IMR-90 (cell line): ENCODE measurements at regions not wholly inside any gene's neighbourhood (a gene's known extent, or its start where the extent isn't known, plus 50 kb on each side); places are given as distances from the start of the nearest gene placed in this dataset.
A peak's percentile ranks its signal among the peaks of the same experiment; 100 is the strongest.

Experiments used
- ATAC-seq: fragments of 200-7000 bp; cut with Tn5 transposase; 2 replicates; pipeline ENCODE4 v1.9.1; 2020; ENCODE audit warnings: low read depth, mild to moderate bottlenecking, moderate library complexity
- BruUV-seq: library from RNA; stranded (reverse); fragments of 400-500 nt; replicated peaks from 2 replicates; lab custom pipeline; 2021; lab: Mats Ljungman, UMichigan
- CTCF ChIA-PET: fragments of 300-600 bp; formaldehyde crosslinking; extraction: SDS; loops from one replicate; lab custom pipeline; 2021; ENCODE audit warnings: antibody characterized with exemption; lab: Yijun Ruan, JAX
- POLR2A ChIA-PET: fragments of 300-600 bp; sonication (Branson Sonifier 250); formaldehyde crosslinking; loops from one replicate; lab custom pipeline; 2022; ENCODE audit warnings: antibody characterized with exemption; ENCODE audit not compliant: unreplicated experiment; lab: Charles Lee
- DNase-seq: peaks from one replicate; pipeline ENCODE4 v3.0.0; 2013
- H2AFZ ChIP-seq: replicated peaks from 2 replicates; pipeline ENCODE3; 2013; ENCODE audit warnings: low read length, mild to moderate bottlenecking; ENCODE audit not compliant: poor library complexity
- H2AK5ac ChIP-seq: 2 replicates; pipeline ENCODE4 v1.6.1; 2013; ENCODE audit warnings: low read depth, low read length, inconsistent platforms
- H2AK9ac ChIP-seq: replicated peaks from 2 replicates; pipeline ENCODE3; 2013; ENCODE audit warnings: mild to moderate bottlenecking, low read depth, low read length, moderate library complexity; ENCODE audit not compliant: poor library complexity
- H2BK120ac ChIP-seq: 2 replicates; pipeline ENCODE4 v1.6.1; 2013; ENCODE audit warnings: low read depth, low read length, inconsistent platforms
- H2BK15ac ChIP-seq: 3 replicates; pipeline ENCODE4 v1.6.1; 2013; ENCODE audit warnings: low read depth, low read length, inconsistent platforms
- H2BK20ac ChIP-seq: 2 replicates; pipeline ENCODE4 v1.6.1; 2013; ENCODE audit warnings: low read depth, mild to moderate bottlenecking, inconsistent platforms, low read length, moderate library complexity
- H2BK5ac ChIP-seq: 2 replicates; pipeline ENCODE4 v1.6.1; 2013; ENCODE audit warnings: mild to moderate bottlenecking, low read depth, low read length, inconsistent platforms; ENCODE audit not compliant: poor library complexity, severe bottlenecking
- H3K14ac ChIP-seq: replicated peaks from 2 replicates; pipeline ENCODE4 v1.6.1; 2013; ENCODE audit warnings: low read depth, low read length, inconsistent platforms
- H3K18ac ChIP-seq: 2 replicates; pipeline ENCODE4 v1.6.1; 2013; ENCODE audit warnings: low read depth, low read length, control low read depth
- H3K23ac ChIP-seq: 2 replicates; pipeline ENCODE4 v1.6.1; 2013; ENCODE audit warnings: low read depth, low read length, inconsistent platforms
- H3K27ac ChIP-seq: 2 replicates; pipeline ENCODE4 v1.5.1; 2013; ENCODE audit warnings: mild to moderate bottlenecking, control low read depth, low read length; ENCODE audit not compliant: insufficient read depth
- H3K27me3 ChIP-seq: 2 replicates; pipeline ENCODE4 v1.6.1; 2013; ENCODE audit warnings: low read length; ENCODE audit not compliant: control insufficient read depth, insufficient read depth
- H3K36me3 ChIP-seq: 2 replicates; pipeline ENCODE4 v1.6.1; 2013; ENCODE audit warnings: low read length, mixed read lengths; ENCODE audit not compliant: control insufficient read depth, insufficient read depth
- H3K4ac ChIP-seq: 2 replicates; pipeline ENCODE4 v1.6.1; 2013; ENCODE audit warnings: low read depth, low read length, inconsistent platforms
- H3K4me1 ChIP-seq: 2 replicates; pipeline ENCODE4 v1.6.1; 2013; ENCODE audit warnings: low read length, mixed read lengths; ENCODE audit not compliant: control insufficient read depth, insufficient read depth
- H3K4me2 ChIP-seq: 2 replicates; pipeline ENCODE4 v1.6.1; 2013; ENCODE audit warnings: low read depth, mild to moderate bottlenecking, control low read depth, low read length, moderate library complexity
- H3K4me3 ChIP-seq: 2 replicates; pipeline ENCODE4 v1.5.1; 2013; ENCODE audit warnings: low read depth, mild to moderate bottlenecking, control low read depth, low read length, moderate library complexity; ENCODE audit not compliant: insufficient read depth
- H3K56ac ChIP-seq: 2 replicates; pipeline ENCODE4 v1.6.1; 2013; ENCODE audit warnings: low read length, inconsistent platforms; ENCODE audit not compliant: insufficient read depth; ENCODE audit errors: extremely low read depth
- H3K79me1 ChIP-seq, 2 experiments: 2 replicates each; pipeline ENCODE4 v1.6.1; 2013; ENCODE audit warnings: low read length in 2 of 2, inconsistent platforms in 1 of 2, low read depth in 1 of 2
- H3K9ac ChIP-seq: 2 replicates; pipeline ENCODE4 v1.6.1; 2013; ENCODE audit warnings: low read depth, low read length, control low read depth
- H3K9me1 ChIP-seq: 2 replicates; pipeline ENCODE4 v1.6.1; 2013; ENCODE audit warnings: low read length, inconsistent platforms; ENCODE audit not compliant: insufficient read depth
- H3K9me3 ChIP-seq: 2 replicates; pipeline ENCODE4 v1.6.1; 2013; ENCODE audit warnings: low read length; ENCODE audit not compliant: control insufficient read depth, insufficient read depth
- H4K20me1 ChIP-seq: 2 replicates; pipeline ENCODE4 v1.6.1; 2013; ENCODE audit warnings: low read length, inconsistent platforms; ENCODE audit not compliant: insufficient read depth
- H4K5ac ChIP-seq: 2 replicates; pipeline ENCODE4 v1.6.1; 2013; ENCODE audit warnings: mild to moderate bottlenecking, low read depth, low read length, control low read depth
- H4K8ac ChIP-seq, 2 experiments: 2 replicates each; pipeline ENCODE4 v1.6.1; 2013; ENCODE audit warnings: low read depth in 2 of 2, low read length in 2 of 2, control low read depth in 1 of 2, inconsistent platforms in 1 of 2
- H4K91ac ChIP-seq: 2 replicates; pipeline ENCODE4 v1.6.1; 2013; ENCODE audit warnings: low read depth, low read length, inconsistent platforms; ENCODE audit not compliant: insufficient read depth
- CEBPB ChIP-seq: IDR thresholded peaks from 2 replicates; pipeline ENCODE4 v1.6.1; 2012; ENCODE audit warnings: low read depth, low read length, improper control_type of control experiment
- ELK1 ChIP-seq: fragments of 150-350 bp; IDR thresholded peaks from 2 replicates; pipeline ENCODE4 v1.6.1; 2016; ENCODE audit warnings: low read depth, mild to moderate bottlenecking, low read length, moderate library complexity, borderline replicate concordance
- RCOR1 ChIP-seq: IDR thresholded peaks from 2 replicates; pipeline ENCODE4 v1.6.1; 2012; ENCODE audit warnings: mild to moderate bottlenecking, low read length, improper control_type of control experiment; ENCODE audit not compliant: insufficient replicate concordance
- SMC3 ChIP-seq: fragments of 150-350 bp; IDR thresholded peaks from 2 replicates; pipeline ENCODE4 v1.6.1; 2016; ENCODE audit warnings: low read depth, mild to moderate bottlenecking, antibody characterized with exemption, low read length, moderate library complexity
- WGBS, 2 experiments: methylation state at CpG; one replicate each; pipeline versions ENCODE4 v1.1.5 to v1.1.7; 2013; ENCODE audit warnings: missing lambda C conversion rate in 2 of 2; ENCODE audit not compliant: insufficient read length in 1 of 2; ENCODE audit errors: extremely low coverage in 2 of 2; 5-methylcytosine and 5-hydroxymethylcytosine counted together
- dilution Hi-C: fragments of 300-500 bp; cut with HindIII; formaldehyde crosslinking; loops from one replicate; pipeline ENCODE4 v1.14.3; 2018; ENCODE audit warnings: low sequenced_read_pairs; ENCODE audit not compliant: unreplicated experiment
- in situ Hi-C: fragments of 300-500 bp; cut with MboI; formaldehyde crosslinking; loops from 3 replicates; pipeline ENCODE4 v1.14.3; 2019; ENCODE audit warnings: low sequenced_read_pairs, inconsistent platforms, mixed read lengths
- intact Hi-C: fragments of 100-400 bp; cut with micrococcal nuclease; formaldehyde crosslinking; loops from 2 replicates; pipeline ENCODE4 v1.10.0; 2022

DNA sequence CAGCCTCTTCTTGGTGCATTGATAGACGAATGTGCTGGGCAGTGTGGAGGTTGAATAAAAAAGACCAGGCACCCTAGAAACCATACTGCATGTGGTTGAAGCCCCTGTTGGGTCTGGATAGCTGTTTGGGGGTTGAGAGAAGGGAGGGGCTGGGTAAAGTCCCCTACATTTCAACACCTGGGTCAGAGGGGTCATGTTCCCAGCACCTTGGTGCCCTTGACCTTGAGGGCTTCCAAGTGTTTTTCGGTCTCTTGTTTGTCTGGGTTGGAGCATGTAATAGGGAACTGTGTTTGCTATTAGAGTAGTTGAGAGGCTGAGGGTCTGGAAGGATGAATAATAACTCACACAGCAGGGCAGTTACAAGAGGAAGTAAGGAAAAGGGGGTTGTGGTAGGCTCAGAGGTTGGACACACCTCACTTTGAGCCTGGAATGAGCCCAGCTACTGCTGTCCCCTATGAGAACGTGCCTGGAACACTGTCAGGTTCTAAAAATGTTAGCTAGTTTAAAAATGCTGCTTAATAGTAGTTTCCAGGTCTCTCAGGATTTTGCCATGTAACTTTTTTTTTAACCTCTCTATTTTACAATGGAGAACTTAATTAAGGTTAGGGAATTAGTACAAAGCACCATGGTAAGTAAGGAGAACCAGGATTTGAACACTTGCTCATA is 155.2 kb upstream of the SPRY4 start:
- H3K4me2 ChIP-seq, result no peak overlapping the region
- no peak overlapping the region for H3K4me3 ChIP-seq
- no peak overlapping the region; the same call in 1 of the 2 replicates for H3K14ac ChIP-seq
- H2BK5ac ChIP-seq, result no peak overlapping the region
- H3K4ac ChIP-seq, result no peak overlapping the region
- H3K36me3 ChIP-seq, result no peaks in the 10 kb centered on the region
- H3K27ac ChIP-seq, result no peak overlapping the region
- in situ Hi-C loops (no loop called here), dilution Hi-C loops (no loop called here), intact Hi-C loops (loop anchor here (1.0 kb wide), 1 partner anchor 40 kb away; no protein-coding TSS in a partner anchor)
- H3K9me1 ChIP-seq, result peaks cover under 1% of the 10 kb centered on the region
- no peak overlapping the region for H4K8ac ChIP-seq
- BruUV-seq, result no TSS peak
- H2AK9ac ChIP-seq, result no peak overlapping the region
- peaks cover 5% of the 10 kb centered on the region for H3K4me1 ChIP-seq
- H2AFZ ChIP-seq, result no peak overlapping the region
- no peak overlapping the region for H4K5ac ChIP-seq
- peaks cover 4% of the 10 kb centered on the region; the same call in 1 of the 2 replicates for H3K9me3 ChIP-seq
- ChIA-PET CTCF (no interaction called here), POLR2A (no interaction called here)
- ATAC-seq (no peak), DNase-seq (no peak)
- no peak overlapping the region for H3K23ac ChIP-seq
- H2BK15ac ChIP-seq, result no peak overlapping the region
- no peak overlapping the region for H3K9ac ChIP-seq
- H3K56ac ChIP-seq, result no peak overlapping the region
- WGBS, 2 experiments, result no CpG with 5 or more reads among the region's 3 CpGs
- H3K18ac ChIP-seq, result no peak overlapping the region
- no peaks in the 10 kb centered on the region for H3K27me3 ChIP-seq
- H2BK20ac ChIP-seq, result peak overlapping the region; percentile 51; the same call in 1 of the 2 replicates
- TF ChIP-seq CEBPB (no peak), SMC3 (no peak), ELK1 (no peak), RCOR1 (no peak)
- H4K20me1 ChIP-seq, result no peaks in the 10 kb centered on the region
- H2AK5ac ChIP-seq, result no peak overlapping the region
- H4K91ac ChIP-seq, result no peak overlapping the region
- no peak overlapping the region for H2BK120ac ChIP-seq
- H3K79me1 ChIP-seq, result peaks cover under 1 to 6% of the 10 kb centered on the region in 2 experiments; a peak in 1 of 4 replicates
